ENCODE measurements at regions not wholly inside any gene's neighbourhood (a gene's known extent, or its start where the extent isn't known, plus 50 kb on each side); places are given as distances from the start of the nearest gene placed in this dataset.
"Not testable (repeated sequence)": the region's sequence is repeated elsewhere in the genome, so short reads cannot be mapped to it uniquely, and the experiment has no call there.

GRCh38 chr13:68808456-68808855 is 1299.2 kb upstream of the ATXN8OS start:
- DNase-seq (ENCODE audit: low spot score) = no peak

GRCh38 chr13:68806125-68806524 is 1301.5 kb upstream of the ATXN8OS start:
- no peak for DNase-seq (ENCODE audit: low spot score)

- no peak for DNase-seq (ENCODE audit: low spot score)
These were observed 1323.4 kb upstream of the ATXN8OS start for GRCh38 chr13:68784275-68784674.

- DNase-seq (ENCODE audit: low spot score) = no peak
These were observed 1348.0 kb upstream of the ATXN8OS start for GRCh38 chr13:68759617-68760016.

GRCh38 chr13:68749796-68750195 is 1357.8 kb upstream of the ATXN8OS start:
- no peak for DNase-seq (ENCODE audit: low spot score)

- DNase-seq (ENCODE audit: low spot score) = no peak
These were observed 1359.6 kb upstream of the ATXN8OS start for GRCh38 chr13:68748038-68748437.

- DNase-seq (ENCODE audit: low spot score) = no peak
These were observed 1362.1 kb upstream of the ATXN8OS start for GRCh38 chr13:68745502-68745901.

- no peak for DNase-seq (ENCODE audit: low spot score)
These were observed 1370.7 kb upstream of the ATXN8OS start for GRCh38 chr13:68736961-68737360.

- DNase-seq (ENCODE audit: low spot score) = no peak
These were observed 1379.8 kb upstream of the ATXN8OS start for GRCh38 chr13:68727798-68728197.

GRCh38 chr13:68727165-68727564 is 1380.5 kb upstream of the ATXN8OS start:
- no peak for DNase-seq (ENCODE audit: low spot score)

- DNase-seq (ENCODE audit: low spot score) = no peak
These were observed 1387.8 kb upstream of the ATXN8OS start for GRCh38 chr13:68719815-68720214.

GRCh38 chr13:68715651-68716050 is 1392.0 kb upstream of the ATXN8OS start:
- DNase-seq (ENCODE audit: low spot score) = no peak

- DNase-seq (ENCODE audit: low spot score) = no peak
These were observed 1393.3 kb upstream of the ATXN8OS start for GRCh38 chr13:68714292-68714691.

GRCh38 chr13:68713394-68713793 is 1394.2 kb upstream of the ATXN8OS start:
- no peak for DNase-seq (ENCODE audit: low spot score)

- peak; percentile 6 for DNase-seq (ENCODE audit: low spot score)
These were observed 1399.2 kb upstream of the ATXN8OS start for GRCh38 chr13:68708336-68708908.

GRCh38 chr13:68706044-68706443 is 1401.6 kb upstream of the ATXN8OS start:
- DNase-seq (ENCODE audit: low spot score) = not testable (repeated sequence)

- DNase-seq (ENCODE audit: low spot score) = no peak
These were observed 1410.1 kb upstream of the ATXN8OS start for GRCh38 chr13:68697551-68697950.

- DNase-seq (ENCODE audit: low spot score) = no peak
These were observed 1410.7 kb upstream of the ATXN8OS start for GRCh38 chr13:68696907-68697306.

- DNase-seq (ENCODE audit: low spot score) = no peak
These were observed 1415.6 kb upstream of the ATXN8OS start for GRCh38 chr13:68692049-68692448.

- no peak for DNase-seq (ENCODE audit: low spot score)
These were observed 1417.1 kb upstream of the ATXN8OS start for GRCh38 chr13:68690567-68690966.

- DNase-seq (ENCODE audit: low spot score) = no peak
These were observed 1431.0 kb upstream of the ATXN8OS start for GRCh38 chr13:68676513-68677115.

GRCh38 chr13:68675209-68675608 is 1432.4 kb upstream of the ATXN8OS start:
- no peak for DNase-seq (ENCODE audit: low spot score)

- DNase-seq (ENCODE audit: low spot score) = no peak
These were observed 1437.7 kb upstream of the PCDH9 start for GRCh38 chr13:68667863-68668262.

- no peak for DNase-seq (ENCODE audit: low spot score)
These were observed 1436.8 kb upstream of the PCDH9 start for GRCh38 chr13:68666774-68667397.
